Panc1 (cell line): ENCODE measurements at regions not wholly inside any gene's neighbourhood (a gene's known extent, or its start where the extent isn't known, plus 50 kb on each side); places are given as distances from the start of the nearest gene placed in this dataset.

ENCODE experiments used
- POLR2AphosphoS5 ChIP-seq: IDR thresholded peaks from 2 replicates; pipeline ENCODE4 v1.6.1; 2012; ENCODE audit warnings: mild to moderate bottlenecking, low read depth, low read length, moderate library complexity
- SIN3A ChIP-seq: IDR thresholded peaks from 2 replicates; pipeline ENCODE4 v1.6.1; 2012; ENCODE audit warnings: low read depth, mild to moderate bottlenecking, low read length, moderate library complexity, borderline replicate concordance; ENCODE audit not compliant: insufficient read depth
- TCF7L2 ChIP-seq: IDR thresholded peaks from 2 replicates; pipeline ENCODE4 v1.6.1; 2011; ENCODE audit warnings: mild to moderate bottlenecking, low read depth, low read length, inconsistent platforms
- TF ChIP-seq, protein P1 (sequence below): fragments of 450-650 bp; IDR thresholded peaks from 2 replicates; pipeline ENCODE4 v1.5.1; 2017; ENCODE audit warnings: mild to moderate bottlenecking
- TF ChIP-seq, protein P2 (sequence below), 2 experiments: IDR thresholded peaks; 2 replicates each; pipeline ENCODE4 v1.6.1; 2011 to 2012; ENCODE audit warnings: low read depth in 2 of 2, control low read depth in 1 of 2, low read length in 1 of 2, mild to moderate bottlenecking in 1 of 2, moderate library complexity in 1 of 2; ENCODE audit not compliant: insufficient read depth in 1 of 2

DNA sequence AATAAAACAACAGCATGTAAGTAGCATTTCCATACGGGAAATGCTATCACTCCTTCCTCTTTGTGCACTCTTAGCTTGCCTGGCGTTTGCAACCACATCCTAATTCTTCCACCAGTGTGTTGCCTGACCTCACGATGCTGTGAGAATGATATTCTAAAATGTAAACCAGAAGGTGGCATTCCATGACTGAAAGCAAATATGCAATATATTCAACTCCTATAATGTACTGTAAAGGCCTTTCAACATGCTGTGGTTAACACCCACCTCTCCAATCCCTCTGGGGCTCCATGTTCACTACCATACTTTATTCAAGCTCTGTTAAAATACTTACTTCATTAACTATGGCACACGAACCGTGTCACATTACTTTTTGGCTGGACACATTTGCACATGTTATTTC, 420.6 kb upstream of the DEPDC1 start:
- TF ChIP-seq, protein P1, sequence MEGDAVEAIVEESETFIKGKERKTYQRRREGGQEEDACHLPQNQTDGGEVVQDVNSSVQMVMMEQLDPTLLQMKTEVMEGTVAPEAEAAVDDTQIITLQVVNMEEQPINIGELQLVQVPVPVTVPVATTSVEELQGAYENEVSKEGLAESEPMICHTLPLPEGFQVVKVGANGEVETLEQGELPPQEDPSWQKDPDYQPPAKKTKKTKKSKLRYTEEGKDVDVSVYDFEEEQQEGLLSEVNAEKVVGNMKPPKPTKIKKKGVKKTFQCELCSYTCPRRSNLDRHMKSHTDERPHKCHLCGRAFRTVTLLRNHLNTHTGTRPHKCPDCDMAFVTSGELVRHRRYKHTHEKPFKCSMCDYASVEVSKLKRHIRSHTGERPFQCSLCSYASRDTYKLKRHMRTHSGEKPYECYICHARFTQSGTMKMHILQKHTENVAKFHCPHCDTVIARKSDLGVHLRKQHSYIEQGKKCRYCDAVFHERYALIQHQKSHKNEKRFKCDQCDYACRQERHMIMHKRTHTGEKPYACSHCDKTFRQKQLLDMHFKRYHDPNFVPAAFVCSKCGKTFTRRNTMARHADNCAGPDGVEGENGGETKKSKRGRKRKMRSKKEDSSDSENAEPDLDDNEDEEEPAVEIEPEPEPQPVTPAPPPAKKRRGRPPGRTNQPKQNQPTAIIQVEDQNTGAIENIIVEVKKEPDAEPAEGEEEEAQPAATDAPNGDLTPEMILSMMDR = no peak
- no peak for TF ChIP-seq TCF7L2
- TF ChIP-seq SIN3A = no peak
- TF ChIP-seq, protein P2, sequence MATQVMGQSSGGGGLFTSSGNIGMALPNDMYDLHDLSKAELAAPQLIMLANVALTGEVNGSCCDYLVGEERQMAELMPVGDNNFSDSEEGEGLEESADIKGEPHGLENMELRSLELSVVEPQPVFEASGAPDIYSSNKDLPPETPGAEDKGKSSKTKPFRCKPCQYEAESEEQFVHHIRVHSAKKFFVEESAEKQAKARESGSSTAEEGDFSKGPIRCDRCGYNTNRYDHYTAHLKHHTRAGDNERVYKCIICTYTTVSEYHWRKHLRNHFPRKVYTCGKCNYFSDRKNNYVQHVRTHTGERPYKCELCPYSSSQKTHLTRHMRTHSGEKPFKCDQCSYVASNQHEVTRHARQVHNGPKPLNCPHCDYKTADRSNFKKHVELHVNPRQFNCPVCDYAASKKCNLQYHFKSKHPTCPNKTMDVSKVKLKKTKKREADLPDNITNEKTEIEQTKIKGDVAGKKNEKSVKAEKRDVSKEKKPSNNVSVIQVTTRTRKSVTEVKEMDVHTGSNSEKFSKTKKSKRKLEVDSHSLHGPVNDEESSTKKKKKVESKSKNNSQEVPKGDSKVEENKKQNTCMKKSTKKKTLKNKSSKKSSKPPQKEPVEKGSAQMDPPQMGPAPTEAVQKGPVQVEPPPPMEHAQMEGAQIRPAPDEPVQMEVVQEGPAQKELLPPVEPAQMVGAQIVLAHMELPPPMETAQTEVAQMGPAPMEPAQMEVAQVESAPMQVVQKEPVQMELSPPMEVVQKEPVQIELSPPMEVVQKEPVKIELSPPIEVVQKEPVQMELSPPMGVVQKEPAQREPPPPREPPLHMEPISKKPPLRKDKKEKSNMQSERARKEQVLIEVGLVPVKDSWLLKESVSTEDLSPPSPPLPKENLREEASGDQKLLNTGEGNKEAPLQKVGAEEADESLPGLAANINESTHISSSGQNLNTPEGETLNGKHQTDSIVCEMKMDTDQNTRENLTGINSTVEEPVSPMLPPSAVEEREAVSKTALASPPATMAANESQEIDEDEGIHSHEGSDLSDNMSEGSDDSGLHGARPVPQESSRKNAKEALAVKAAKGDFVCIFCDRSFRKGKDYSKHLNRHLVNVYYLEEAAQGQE (IDR thresholded peaks at IDR 0.05; ENCODE audit: insufficient read depth in 1 of 2, low read depth in 2 of 2, low read length in 1 of 2) = no peak
- TF ChIP-seq POLR2AphosphoS5 = no peak
